ENCODE measurements at regions not wholly inside any gene's neighbourhood (a gene's known extent, or its start where the extent isn't known, plus 50 kb on each side); places are given as distances from the start of the nearest gene placed in this dataset.

DNA sequence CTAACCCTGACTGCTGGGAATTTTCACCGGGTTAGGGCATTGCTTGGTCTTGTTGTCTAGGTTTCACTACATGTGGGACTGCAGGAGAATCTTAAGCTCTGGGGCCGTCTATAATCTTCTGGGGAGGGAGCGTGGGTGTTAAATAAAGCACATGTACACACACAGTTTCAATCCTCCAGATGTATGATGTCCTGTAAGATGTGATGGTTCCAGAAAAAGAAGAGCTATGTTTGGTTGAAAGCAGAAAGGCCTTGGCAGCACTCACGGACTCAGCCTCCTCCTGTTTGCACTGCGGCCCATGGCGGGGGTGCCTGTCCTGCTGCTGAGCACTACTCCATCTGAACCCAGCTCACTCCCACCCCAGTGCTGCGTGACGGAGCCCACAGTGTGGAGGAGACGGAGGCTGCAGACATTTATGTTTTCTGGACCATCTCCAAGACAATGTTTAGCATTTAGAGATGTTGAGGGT is 343.5 kb downstream of the TEX29 start:
- no peak for DNase-seq
- Histone ChIP-seq H3K4me3 (no peak overlapping the region), H3K27me3 (no peaks in the 10 kb centered on the region), H3K4me1 (no peaks in the 10 kb centered on the region), H3K36me3 (ENCODE audit: low read depth, missing control alignments) (no peaks in the 10 kb centered on the region), H3K9me3 (no peaks in the 10 kb centered on the region), H3K27ac (no peak overlapping the region)
- whole genome bisulfite sequencing, 2 donors, result 66 to 68% methylated on average over 9 of the region's 9 CpGs
- TF ChIP-seq POLR2A (IDR thresholded peaks at IDR 0.05), result no peak
- TF ChIP-seq, protein P1, sequence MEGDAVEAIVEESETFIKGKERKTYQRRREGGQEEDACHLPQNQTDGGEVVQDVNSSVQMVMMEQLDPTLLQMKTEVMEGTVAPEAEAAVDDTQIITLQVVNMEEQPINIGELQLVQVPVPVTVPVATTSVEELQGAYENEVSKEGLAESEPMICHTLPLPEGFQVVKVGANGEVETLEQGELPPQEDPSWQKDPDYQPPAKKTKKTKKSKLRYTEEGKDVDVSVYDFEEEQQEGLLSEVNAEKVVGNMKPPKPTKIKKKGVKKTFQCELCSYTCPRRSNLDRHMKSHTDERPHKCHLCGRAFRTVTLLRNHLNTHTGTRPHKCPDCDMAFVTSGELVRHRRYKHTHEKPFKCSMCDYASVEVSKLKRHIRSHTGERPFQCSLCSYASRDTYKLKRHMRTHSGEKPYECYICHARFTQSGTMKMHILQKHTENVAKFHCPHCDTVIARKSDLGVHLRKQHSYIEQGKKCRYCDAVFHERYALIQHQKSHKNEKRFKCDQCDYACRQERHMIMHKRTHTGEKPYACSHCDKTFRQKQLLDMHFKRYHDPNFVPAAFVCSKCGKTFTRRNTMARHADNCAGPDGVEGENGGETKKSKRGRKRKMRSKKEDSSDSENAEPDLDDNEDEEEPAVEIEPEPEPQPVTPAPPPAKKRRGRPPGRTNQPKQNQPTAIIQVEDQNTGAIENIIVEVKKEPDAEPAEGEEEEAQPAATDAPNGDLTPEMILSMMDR (IDR thresholded peaks at IDR 0.05), result no peak
- intact Hi-C loops (cut with DNase I; ENCODE audit: low total_unique reads), result no loop called here

DNA sequence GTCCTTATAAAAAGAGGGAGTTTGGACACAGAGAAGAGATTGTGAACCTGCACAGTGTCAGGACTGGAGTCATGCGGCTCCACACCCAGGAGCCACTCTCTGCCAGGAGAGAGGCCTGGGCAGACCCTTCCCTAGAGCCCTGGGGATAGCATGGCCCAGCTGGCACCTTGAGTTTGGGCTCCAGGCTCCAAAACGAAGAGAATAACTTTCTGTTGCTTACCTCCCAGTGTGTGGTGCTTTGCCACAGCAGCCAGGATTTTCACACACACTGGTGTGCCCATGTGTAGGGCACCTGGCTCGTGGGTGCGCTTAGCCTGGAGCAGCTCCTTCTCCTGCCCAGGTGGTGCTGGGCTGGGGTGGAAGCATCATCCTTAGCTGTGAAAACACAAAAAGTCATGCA is 344.3 kb downstream of the TEX29 start:
- Histone ChIP-seq H3K4me3 (no peak overlapping the region), H3K27me3 (no peaks in the 10 kb centered on the region), H3K36me3 (ENCODE audit: low read depth, missing control alignments) (no peaks in the 10 kb centered on the region), H3K9me3 (no peaks in the 10 kb centered on the region), H3K27ac (no peak overlapping the region), H3K4me1 (no peaks in the 10 kb centered on the region)
- 92 to 100% methylated on average over 3 to 4 of the region's 4 CpGs for WGBS, 2 donors
- intact Hi-C loops (cut with DNase I; ENCODE audit: low total_unique reads), result no loop called here
- no peak for DNase-seq
- TF ChIP-seq, protein P1 (IDR thresholded peaks at IDR 0.05), result no peak
- no peak for TF ChIP-seq POLR2A (IDR thresholded peaks at IDR 0.05)

DNA sequence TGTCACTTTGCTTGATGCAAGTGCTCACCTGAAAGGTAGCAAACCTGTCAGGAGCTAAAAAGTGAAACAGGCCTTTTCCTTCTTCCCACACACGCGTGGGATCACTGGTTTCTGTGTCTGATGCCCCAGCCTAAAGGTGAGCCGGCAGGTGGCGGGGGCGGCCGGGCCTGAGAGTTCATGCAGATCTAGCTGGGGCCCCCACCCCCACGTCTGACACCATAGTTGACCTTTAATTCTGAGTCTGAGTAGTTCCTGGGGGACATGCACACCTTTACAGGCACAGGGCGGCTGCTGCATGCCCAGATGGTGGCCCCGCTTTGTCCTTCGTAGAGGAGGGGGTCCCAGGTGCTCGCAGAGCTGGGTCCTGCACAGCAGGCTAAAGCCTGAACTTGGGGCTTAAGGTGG is 345.3 kb downstream of the TEX29 start:
- H3K4me1 ChIP-seq, result no peaks in the 10 kb centered on the region
- no peak for TF ChIP-seq POLR2A (IDR thresholded peaks at IDR 0.05)
- TF ChIP-seq, protein P1 (IDR thresholded peaks at IDR 0.05), result no peak
- no peak for DNase-seq
- intact Hi-C loops (cut with DNase I; ENCODE audit: low total_unique reads), result no loop called here
- no peaks in the 10 kb centered on the region for H3K9me3 ChIP-seq
- no peaks in the 10 kb centered on the region for H3K27me3 ChIP-seq
- no peak overlapping the region for H3K27ac ChIP-seq
- no peak overlapping the region for H3K4me3 ChIP-seq
- no peaks in the 10 kb centered on the region for H3K36me3 ChIP-seq (ENCODE audit: low read depth, missing control alignments)
- 80 to 81% methylated on average over 11 of the region's 11 CpGs for WGBS, 2 donors

DNA sequence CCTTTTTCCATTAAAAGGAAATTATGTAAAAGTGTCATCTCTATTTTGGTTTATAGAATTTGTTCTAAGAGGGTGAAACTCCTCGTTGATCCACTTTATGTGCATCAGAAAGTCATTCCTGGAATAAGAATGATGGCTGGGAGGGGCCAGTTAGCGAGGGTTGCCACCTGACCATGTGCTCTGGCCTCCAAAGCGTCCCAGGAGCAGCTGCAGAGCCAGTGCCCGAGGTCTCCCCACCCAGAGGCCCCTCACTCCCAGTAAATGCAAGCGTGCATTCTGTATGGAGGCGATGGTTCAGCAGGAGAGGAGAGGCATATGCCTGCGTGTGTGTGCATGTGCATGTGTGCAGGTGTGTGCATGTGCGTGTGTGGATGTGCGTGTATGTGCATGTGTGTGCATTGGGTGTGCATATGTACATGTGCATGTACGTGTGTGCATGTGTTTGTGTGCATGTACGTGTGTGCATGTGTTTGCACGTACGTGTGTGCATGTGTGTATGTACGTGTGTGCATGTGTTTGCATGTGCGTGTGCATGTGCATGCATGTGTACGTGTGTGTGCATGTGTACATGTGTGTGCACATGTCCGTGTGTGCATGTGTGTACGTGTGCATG is 345.8 kb downstream of the TEX29 start:
- Histone ChIP-seq H3K27ac (no peak overlapping the region), H3K36me3 (ENCODE audit: low read depth, missing control alignments) (no peaks in the 10 kb centered on the region), H3K4me3 (no peak overlapping the region), H3K9me3 (no peaks in the 10 kb centered on the region), H3K27me3 (no peaks in the 10 kb centered on the region), H3K4me1 (no peaks in the 10 kb centered on the region)
- WGBS, 2 donors, result 67 to 69% methylated on average over 16 to 18 of the region's 18 CpGs
- DNase-seq, result no peak
- no peak for TF ChIP-seq POLR2A (IDR thresholded peaks at IDR 0.05)
- TF ChIP-seq, protein P1 (IDR thresholded peaks at IDR 0.05), result no peak
- intact Hi-C loops (cut with DNase I; ENCODE audit: low total_unique reads), result no loop called here

DNA sequence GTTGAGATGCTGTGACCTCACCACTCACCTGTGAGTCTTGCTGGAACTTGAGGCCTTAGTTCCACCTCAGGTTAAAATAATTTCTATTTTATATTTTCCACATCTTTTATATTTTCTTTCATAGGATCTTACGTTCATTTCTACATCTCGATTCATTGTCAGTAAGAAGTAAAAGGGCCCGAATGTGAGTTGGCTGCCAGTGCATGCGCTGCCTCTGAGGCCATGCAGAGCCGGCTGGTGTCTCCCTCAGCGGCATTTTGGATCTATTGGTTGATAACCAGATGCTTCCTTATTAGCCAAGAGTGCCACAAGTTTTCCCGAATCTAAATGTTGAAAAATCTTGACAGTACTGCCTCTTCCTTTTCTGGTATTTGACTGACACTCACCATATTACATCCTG is 347.3 kb downstream of the TEX29 start:
- TF ChIP-seq POLR2A (IDR thresholded peaks at IDR 0.05), result no peak
- TF ChIP-seq, protein P1 (IDR thresholded peaks at IDR 0.05), result no peak
- no peak overlapping the region for H3K27ac ChIP-seq
- intact Hi-C loops (cut with DNase I; ENCODE audit: low total_unique reads), result no loop called here

More for the DNA sequence above, 347.3 kb downstream of the TEX29 start:
- DNase-seq, result no peak
- Histone ChIP-seq H3K4me1 (no peaks in the 10 kb centered on the region), H3K27me3 (no peaks in the 10 kb centered on the region), H3K4me3 (no peak overlapping the region), H3K36me3 (ENCODE audit: low read depth, missing control alignments) (no peaks in the 10 kb centered on the region), H3K9me3 (no peaks in the 10 kb centered on the region)
- WGBS, 2 donors, result 57 to 79% methylated on average over 7 of the region's 7 CpGs

Measured in testis (tissue), 2 donors.